B cell (primary cell): ENCODE measurements at regions not wholly inside any gene's neighbourhood (a gene's known extent, or its start where the extent isn't known, plus 50 kb on each side); places are given as distances from the start of the nearest gene placed in this dataset.

Source experiments
- ATAC-seq: fragments of 200-7000 bp; cut with Tn5 transposase; one replicate; pipeline ENCODE4 v1.10.0; 2021; ENCODE audit warnings: low read depth, mild to moderate bottlenecking, moderate number of reproducible peaks, moderate library complexity
- CTCF ChIA-PET: fragments of 350-600 bp; sonication (Branson Sonifier 250); formaldehyde crosslinking; loops from one replicate; lab custom pipeline; 2021; ENCODE audit warnings: antibody characterized with exemption, inconsistent platforms; lab: Charles Lee
- POLR2A ChIA-PET: fragments of 350-600 bp; sonication (Branson Sonifier 250); formaldehyde crosslinking; loops from one replicate; lab custom pipeline; 2021; ENCODE audit warnings: antibody characterized with exemption; lab: Charles Lee
- DNase-seq: peaks from one replicate; pipeline ENCODE4 v3.0.0; 2013
- H2AFZ ChIP-seq: 2 replicates; pipeline ENCODE4 v1.6.1; 2012; ENCODE audit warnings: mild to moderate bottlenecking, low read depth, low read length; ENCODE audit not compliant: insufficient read depth, poor library complexity, severe bottlenecking
- H3K27ac ChIP-seq, 2 donors: 1 replicate in 1 of 2; 2 replicates in 1 of 2; pipeline ENCODE4 v1.5.1; 2012 to 2013; ENCODE audit warnings: low read length in 2 of 2, mild to moderate bottlenecking in 2 of 2, moderate library complexity in 1 of 2
- H3K27me3 ChIP-seq, 4 experiments: fragments of 200-600 bp in 1 of 4; sonication (generic) in 1 of 4; replicated peaks in 1 of 4; 1 replicate in 2 of 4; 2 replicates in 2 of 4; pipeline versions ENCODE4 v1.6.1 to v1.7.0; 2013 to 2016; ENCODE audit warnings: low read length in 3 of 4, mild to moderate bottlenecking in 2 of 4, mixed read lengths in 1 of 4, moderate library complexity in 1 of 4; ENCODE audit not compliant: insufficient read depth in 4 of 4, control insufficient read depth in 3 of 4; ENCODE audit errors: control extremely low read depth in 1 of 4
- H3K36me3 ChIP-seq, 2 experiments: replicated peaks in 1 of 2; 1 replicate in 1 of 2; 2 replicates in 1 of 2; pipeline versions ENCODE4 v1.6.1 to v1.7.1; 2013; ENCODE audit warnings: low read length in 1 of 2; ENCODE audit not compliant: insufficient read depth in 2 of 2, control insufficient read depth in 1 of 2; ENCODE audit errors: control extremely low read depth in 1 of 2, extremely low read depth in 1 of 2
- H3K4me1 ChIP-seq, 2 donors: fragments of 200-600 bp in 1 of 2; sonication (generic) in 1 of 2; 1 replicate in 1 of 2; 2 replicates in 1 of 2; pipeline versions ENCODE4 v1.5.1 to v1.6.1; 2013 to 2017; ENCODE audit warnings: low read length in 2 of 2; ENCODE audit not compliant: control insufficient read depth in 2 of 2, insufficient read depth in 2 of 2
- H3K4me2 ChIP-seq: replicated peaks from 2 replicates; pipeline ENCODE3; 2012; ENCODE audit warnings: mild to moderate bottlenecking, low read depth, low read length; ENCODE audit not compliant: poor library complexity, severe bottlenecking
- H3K4me3 ChIP-seq, 5 experiments: fragments of 200-600 bp in 1 of 5; sonication (generic) in 1 of 5; 1 replicate in 3 of 5; 2 replicates in 2 of 5; pipeline versions ENCODE4 v1.5.1 to v1.7.0; 2011 to 2016; ENCODE audit warnings: low read length in 4 of 5, mild to moderate bottlenecking in 4 of 5, low read depth in 2 of 5, control low read depth in 1 of 5, moderate library complexity in 1 of 5; ENCODE audit not compliant: insufficient read depth in 1 of 5; ENCODE audit errors: control extremely low read depth in 1 of 5, extremely low read depth in 1 of 5
- H3K79me2 ChIP-seq: fragments of 200-600 bp; sonication (generic); one replicate; pipeline ENCODE4 v1.6.0; 2016; ENCODE audit warnings: low read length; ENCODE audit not compliant: control insufficient read depth, insufficient read depth
- H3K9ac ChIP-seq: fragments of 200-600 bp; sonication (generic); 2 replicates; pipeline ENCODE4 v1.6.1; 2017; ENCODE audit warnings: mild to moderate bottlenecking, low read length, moderate library complexity
- H3K9me3 ChIP-seq, 3 donors: one replicate each; pipeline versions ENCODE4 v1.6.1 to v1.7.1; 2013; ENCODE audit warnings: low read length in 2 of 3; ENCODE audit not compliant: control insufficient read depth in 2 of 3, insufficient read depth in 1 of 3; ENCODE audit errors: control extremely low read depth in 1 of 3
- H4K20me1 ChIP-seq: 2 replicates; pipeline ENCODE4 v1.6.0; 2012; ENCODE audit warnings: mild to moderate bottlenecking, low read length; ENCODE audit not compliant: insufficient read depth, control insufficient read depth, poor library complexity, severe bottlenecking
- H3K27ac Mint-ChIP-seq: one replicate; pipeline ENCODE4 v1.8.0; 2021; ENCODE audit warnings: mixed read lengths
- H3K27me3 Mint-ChIP-seq: one replicate; pipeline ENCODE4 v1.8.0; 2021; ENCODE audit warnings: mixed read lengths
- H3K4me1 Mint-ChIP-seq: one replicate; pipeline ENCODE4 v1.8.0; 2021; ENCODE audit warnings: mixed read lengths
- H3K4me3 Mint-ChIP-seq: one replicate; pipeline ENCODE4 v1.8.0; 2021; ENCODE audit warnings: mixed read lengths
- H3K9me3 Mint-ChIP-seq: one replicate; pipeline ENCODE4 v1.8.0; 2022; ENCODE audit warnings: mixed read lengths; ENCODE audit not compliant: insufficient read depth
- CTCF ChIP-seq: fragments of 200-600 bp; IDR thresholded peaks from one replicate; pipeline ENCODE4 v1.8.0; 2022; ENCODE audit warnings: antibody characterized with exemption, mild to moderate bottlenecking
- EZH2 ChIP-seq: IDR thresholded peaks from 2 replicates; pipeline ENCODE4 v1.6.1; 2012; ENCODE audit warnings: borderline replicate concordance, low read depth, mild to moderate bottlenecking, moderate library complexity, low read length; ENCODE audit not compliant: insufficient read depth, poor library complexity, severe bottlenecking
- WGBS: methylation state at CpG from one replicate; pipeline ENCODE4 v1.1.5; 2013; ENCODE audit warnings: missing lambda C conversion rate; ENCODE audit not compliant: insufficient coverage; 5-methylcytosine and 5-hydroxymethylcytosine counted together
- intact Hi-C: fragments of 100-400 bp; cut with micrococcal nuclease; formaldehyde crosslinking; loops from one replicate; pipeline ENCODE4 v1.10.0; 2022

- H3K27ac ChIP-seq = no peak overlapping the region
- ChIA-PET CTCF (no interaction called here), POLR2A (no interaction called here)
- H3K4me3 ChIP-seq = no peak overlapping the region
- Mint-ChIP-seq H3K4me1 (no peaks in the 10 kb centered on the region), H3K4me3 (no peak overlapping the region), H3K27me3 (no peaks in the 10 kb centered on the region), H3K27ac (no peak overlapping the region), H3K9me3 (no peaks in the 10 kb centered on the region)
- H3K4me2 ChIP-seq = no peak overlapping the region
- no peaks in the 10 kb centered on the region for H3K36me3 ChIP-seq
- no peaks in the 10 kb centered on the region for H3K79me2 ChIP-seq
- no peak overlapping the region for H3K9ac ChIP-seq
- no peaks in the 10 kb centered on the region for H4K20me1 ChIP-seq
- no peaks in the 10 kb centered on the region for H3K27me3 ChIP-seq
- no peaks in the 10 kb centered on the region for H3K4me1 ChIP-seq
- ATAC-seq = no peak
- no peak for DNase-seq
- no CpG with 5 or more reads among the region's 2 CpGs for WGBS
- TF ChIP-seq EZH2 (no peak), CTCF (no peak)
- intact Hi-C loops = no loop called here
- peaks cover 0 to 4% (median 2%) of the 10 kb centered on the region in 3 donors for H3K9me3 ChIP-seq
- H2AFZ ChIP-seq = no peak overlapping the region
Measured at GRCh38 chr17:52515927-52516326, 357.4 kb upstream of the CA10 start.

GRCh38 chr17:52505601-52506000 lies 347.1 kb upstream of the CA10 start:
- H3K27me3 ChIP-seq = no peaks in the 10 kb centered on the region
- CTCF ChIA-PET = no interaction called here
- no peak overlapping the region for H3K9ac ChIP-seq
- H3K9me3 ChIP-seq = no peaks in the 10 kb centered on the region
- no peaks in the 10 kb centered on the region for H3K4me1 Mint-ChIP-seq
- no peaks in the 10 kb centered on the region for H4K20me1 ChIP-seq
- no peak overlapping the region for H3K4me3 Mint-ChIP-seq
- H3K27ac Mint-ChIP-seq = no peak overlapping the region
- no peak overlapping the region for H3K27ac ChIP-seq
- no peak for ATAC-seq
- no peaks in the 10 kb centered on the region for H3K27me3 Mint-ChIP-seq
- no peak overlapping the region for H3K4me2 ChIP-seq
- no peak overlapping the region for H2AFZ ChIP-seq
- H3K79me2 ChIP-seq = no peaks in the 10 kb centered on the region
- H3K9me3 Mint-ChIP-seq = peaks cover 13% of the 10 kb centered on the region
- no peaks in the 10 kb centered on the region for H3K4me1 ChIP-seq
- POLR2A ChIA-PET = no interaction called here
- DNase-seq = no peak
- H3K36me3 ChIP-seq = no peaks in the 10 kb centered on the region
- H3K4me3 ChIP-seq = no peak overlapping the region
- intact Hi-C loops = no loop called here
- TF ChIP-seq EZH2 = no peak
- TF ChIP-seq CTCF = no peak
